HG02870 (cell line): ENCODE measurements at regions not wholly inside any gene's neighbourhood (a gene's known extent, or its start where the extent isn't known, plus 50 kb on each side); places are given as distances from the start of the nearest gene placed in this dataset.

ENCODE experiments used
- ATAC-seq: cut with Tn5 transposase; IDR thresholded peaks from one replicate; pipeline ENCODE4 v1.9.1; 2021; ENCODE audit warnings: mild to moderate bottlenecking, moderate library complexity; ENCODE audit not compliant: unreplicated experiment

DNA sequence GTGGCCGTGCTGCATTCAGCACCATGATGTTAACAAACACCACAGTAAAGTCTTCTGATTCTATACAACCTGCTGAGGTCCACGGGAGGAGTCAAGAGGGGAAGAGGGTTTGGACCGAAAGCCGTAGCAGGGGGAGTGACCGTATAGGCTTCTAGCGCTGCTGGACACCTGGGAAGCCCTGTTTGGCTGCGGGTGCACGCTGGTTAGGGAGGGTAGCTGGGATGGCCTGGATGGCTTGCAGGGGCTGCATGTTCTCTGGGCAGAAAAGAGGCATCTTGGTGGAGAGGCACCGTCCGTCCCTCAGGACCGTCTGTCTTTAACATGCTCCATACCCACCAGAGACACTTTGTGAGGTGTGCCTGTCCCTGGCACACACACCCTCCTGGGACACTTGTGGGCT, 251.0 kb upstream of the IRX1 start:
- no peak for ATAC-seq

DNA sequence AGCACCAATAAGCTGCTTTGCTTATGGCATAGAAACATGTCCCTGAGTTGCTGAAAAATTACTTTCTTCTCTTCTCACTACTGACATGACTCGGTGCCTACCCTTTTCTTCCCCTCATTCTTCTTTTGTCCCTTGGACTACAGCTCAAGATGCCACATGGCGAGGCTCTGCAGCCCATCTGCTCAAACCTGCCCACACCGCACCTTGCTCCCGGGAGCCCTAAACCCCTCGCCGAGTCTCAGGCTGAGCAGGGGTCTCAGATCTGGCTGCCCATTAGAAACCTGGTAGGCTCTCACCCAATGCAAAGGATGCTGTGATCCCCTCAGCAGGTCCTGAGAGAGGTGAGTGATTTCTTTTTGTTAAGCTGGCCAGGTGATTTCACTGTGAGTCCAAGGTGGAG, 251.7 kb upstream of the IRX1 start:
- no peak for ATAC-seq

- ATAC-seq = no peak
These were observed 252.4 kb upstream of the IRX1 start for GRCh38 chr5:3343211-3343610.

DNA sequence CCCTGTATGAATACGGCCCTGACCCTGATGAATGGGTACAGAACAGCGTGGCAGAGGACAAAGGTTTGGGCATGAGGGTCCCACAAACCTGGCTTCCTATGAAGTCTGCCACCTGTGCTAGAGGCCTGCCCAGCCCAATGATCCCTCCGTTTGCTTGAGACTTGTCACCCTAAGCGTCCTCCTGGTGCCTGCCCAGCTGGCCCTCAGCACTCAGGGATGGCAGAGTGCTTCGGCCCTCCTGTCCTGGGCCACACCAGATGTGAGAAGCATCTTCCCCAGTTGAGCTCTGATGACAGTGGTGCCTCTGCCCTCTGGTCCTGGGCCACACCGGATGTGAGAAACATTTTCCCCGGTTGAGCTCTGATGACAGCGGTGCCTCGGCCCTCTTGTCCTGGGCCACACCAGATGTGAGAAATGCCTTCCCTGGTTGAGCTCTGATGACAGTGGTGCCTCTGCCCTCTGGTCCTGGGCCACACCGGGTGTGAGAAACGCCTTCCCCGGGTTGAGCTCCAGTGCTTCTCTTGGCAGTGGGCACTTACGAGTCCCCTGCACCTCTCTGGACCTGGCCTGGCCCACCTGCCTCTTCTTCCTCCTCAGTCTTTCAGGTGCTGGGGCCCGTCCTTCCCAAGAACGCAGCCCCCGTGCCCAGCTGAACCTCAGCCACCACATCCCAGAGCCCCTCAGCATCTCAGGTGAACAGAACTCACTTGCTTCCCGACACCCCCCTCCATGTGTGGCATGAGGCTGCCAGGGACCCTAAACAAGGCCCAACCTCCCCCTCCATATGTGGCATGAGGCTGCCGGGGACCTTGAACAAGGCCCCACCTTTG, 253.1 kb upstream of the IRX1 start:
- ATAC-seq = no peak

DNA sequence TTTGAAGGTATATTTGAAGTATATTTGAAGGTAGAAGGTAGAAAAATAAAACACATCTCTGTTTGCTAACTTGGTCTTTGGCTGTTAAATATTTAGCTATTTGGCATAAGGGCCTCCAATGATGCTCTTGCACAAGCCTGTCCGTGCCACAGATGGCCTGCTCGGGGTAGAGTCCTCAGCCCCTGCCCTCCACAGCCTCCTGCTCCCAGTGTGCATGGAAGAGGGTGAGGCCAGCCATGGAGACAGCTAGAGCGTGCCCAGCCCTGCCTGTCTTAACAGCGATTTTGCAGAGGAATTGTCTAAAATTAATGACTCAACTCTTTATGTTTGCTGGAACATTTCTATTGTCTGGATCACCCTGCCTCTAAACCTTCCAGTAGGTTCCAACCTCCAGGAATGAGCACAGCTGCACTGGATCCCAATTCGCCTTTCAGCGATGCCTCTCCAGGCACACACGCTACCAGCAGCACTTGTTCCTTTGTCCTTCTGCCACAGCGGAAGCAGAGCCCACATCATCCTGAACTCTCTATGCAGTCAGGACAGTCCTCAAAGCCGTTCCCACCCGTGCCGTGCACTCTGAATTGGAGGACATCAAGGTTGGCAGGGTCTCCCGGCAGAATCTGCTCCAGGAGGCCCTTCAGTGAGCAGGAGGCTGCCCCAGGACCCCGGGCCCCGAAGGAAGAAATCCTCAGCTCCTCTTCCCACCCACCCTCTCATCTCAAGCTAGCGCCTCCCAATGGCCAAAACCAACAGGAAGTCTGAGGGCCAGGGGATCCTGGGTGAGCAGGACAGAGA, 254.0 kb upstream of the IRX1 start:
- ATAC-seq = no peak

GRCh38 chr5:3340471-3340870, 255.2 kb upstream of the IRX1 start:
- no peak for ATAC-seq

DNA sequence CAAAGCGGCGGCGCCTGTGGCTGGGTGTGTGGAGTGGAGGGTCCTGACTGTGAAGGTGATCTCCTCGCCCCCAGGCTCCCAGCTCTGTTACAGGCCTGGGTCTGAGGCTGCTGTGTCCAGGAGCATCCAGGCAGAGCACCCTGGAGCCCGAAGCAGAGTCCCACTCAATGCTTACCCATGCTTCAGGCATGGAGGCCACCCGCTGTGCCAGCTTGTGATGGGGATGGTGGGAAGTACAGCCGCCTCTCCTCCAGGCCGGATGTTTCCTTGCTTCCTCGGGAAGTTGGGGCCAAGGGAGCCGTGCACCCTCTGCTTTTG, 255.9 kb upstream of the IRX1 start:
- ATAC-seq = no peak

GRCh38 chr5:3339092-3339797, 256.4 kb upstream of the IRX1 start:
- ATAC-seq = no peak

GRCh38 chr5:3337812-3338541, 257.7 kb upstream of the IRX1 start:
- ATAC-seq = no peak

GRCh38 chr5:3336666-3337065, 259.0 kb upstream of the IRX1 start:
- ATAC-seq = no peak

DNA sequence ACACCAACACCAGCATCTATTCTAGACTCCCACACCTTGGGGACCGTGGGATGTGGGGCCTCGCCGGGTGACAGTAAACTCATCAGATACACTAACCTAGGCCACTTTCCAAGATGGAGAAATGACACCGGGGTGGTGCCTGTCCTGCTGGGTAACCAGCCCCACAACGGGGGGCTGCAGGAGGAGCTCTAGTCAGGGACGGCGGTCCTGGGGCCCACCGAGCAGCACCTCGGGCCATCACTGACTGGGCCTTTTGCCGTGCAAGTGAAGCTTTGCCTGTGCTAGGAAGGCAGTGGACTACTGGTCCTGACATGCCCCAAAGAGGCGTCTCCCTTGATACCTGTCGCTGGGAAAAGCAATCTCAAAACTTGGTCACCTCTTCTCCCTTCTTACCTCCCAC, 260.3 kb upstream of the IRX1 start:
- ATAC-seq = no peak

- no peak for ATAC-seq
These were observed 261.8 kb upstream of the IRX1 start for GRCh38 chr5:3333836-3334235.

GRCh38 chr5:3333105-3333504, 262.5 kb upstream of the IRX1 start:
- no peak for ATAC-seq

DNA sequence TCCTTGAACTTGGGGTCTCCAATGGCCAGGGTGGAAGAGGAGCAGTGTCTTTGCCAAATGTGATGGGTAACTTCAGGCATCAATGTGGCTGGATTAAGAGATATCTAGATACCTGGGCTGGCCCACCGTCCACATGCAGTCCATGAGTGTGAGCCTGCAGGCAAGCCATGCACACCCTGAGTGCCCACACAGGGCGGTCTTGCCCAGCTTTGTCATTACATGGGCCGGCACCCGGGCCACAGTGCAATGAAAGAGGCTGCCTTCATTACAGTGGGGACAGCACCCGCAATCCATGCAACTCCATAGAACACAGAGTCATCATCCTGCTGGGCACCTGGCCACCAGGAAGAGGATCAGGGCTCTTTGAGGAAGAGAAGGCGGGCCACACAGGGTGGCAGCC, 263.8 kb upstream of the IRX1 start:
- no peak for ATAC-seq

GRCh38 chr5:3330442-3330841, 265.2 kb upstream of the IRX1 start:
- no peak for ATAC-seq

DNA sequence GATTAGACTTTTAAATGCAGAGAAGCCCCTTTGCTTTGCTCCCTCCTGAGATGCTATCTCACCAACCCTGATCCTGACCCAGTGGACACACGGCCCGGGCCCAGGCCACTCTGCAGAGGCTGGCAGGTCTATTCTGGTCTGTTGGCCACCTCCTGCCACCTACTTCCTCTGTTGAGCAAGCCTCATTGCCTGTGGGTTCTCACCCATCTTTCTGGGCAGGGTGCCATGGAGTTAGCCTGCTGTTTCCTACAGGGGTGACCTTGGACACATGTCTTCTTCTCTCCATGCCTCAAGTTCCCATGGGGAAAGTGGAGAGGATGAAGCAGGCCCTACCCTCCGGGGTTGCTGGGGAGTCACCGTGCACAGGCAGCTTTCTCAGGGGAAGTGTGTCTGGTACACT, 266.2 kb upstream of the IRX1 start:
- ATAC-seq = no peak

DNA sequence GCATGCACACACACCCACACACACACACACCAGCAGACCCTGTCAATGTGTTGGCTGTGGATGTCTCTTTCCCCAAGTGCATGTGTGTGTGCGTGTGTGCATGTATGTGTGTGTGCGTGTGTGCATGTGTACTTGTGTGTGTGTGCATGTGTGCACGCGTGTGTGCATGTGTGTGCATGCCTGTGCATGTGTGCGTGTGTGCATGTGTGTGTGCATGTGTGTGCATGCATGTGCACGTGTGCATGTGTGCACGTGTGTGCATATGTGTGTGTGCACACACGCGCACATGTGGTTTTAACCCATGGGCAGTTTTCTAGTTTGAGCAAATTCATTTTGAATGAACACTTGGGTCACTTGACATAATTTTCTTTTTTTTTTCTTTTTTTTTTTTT, 268.8 kb upstream of the IRX1 start:
- no peak for ATAC-seq

DNA sequence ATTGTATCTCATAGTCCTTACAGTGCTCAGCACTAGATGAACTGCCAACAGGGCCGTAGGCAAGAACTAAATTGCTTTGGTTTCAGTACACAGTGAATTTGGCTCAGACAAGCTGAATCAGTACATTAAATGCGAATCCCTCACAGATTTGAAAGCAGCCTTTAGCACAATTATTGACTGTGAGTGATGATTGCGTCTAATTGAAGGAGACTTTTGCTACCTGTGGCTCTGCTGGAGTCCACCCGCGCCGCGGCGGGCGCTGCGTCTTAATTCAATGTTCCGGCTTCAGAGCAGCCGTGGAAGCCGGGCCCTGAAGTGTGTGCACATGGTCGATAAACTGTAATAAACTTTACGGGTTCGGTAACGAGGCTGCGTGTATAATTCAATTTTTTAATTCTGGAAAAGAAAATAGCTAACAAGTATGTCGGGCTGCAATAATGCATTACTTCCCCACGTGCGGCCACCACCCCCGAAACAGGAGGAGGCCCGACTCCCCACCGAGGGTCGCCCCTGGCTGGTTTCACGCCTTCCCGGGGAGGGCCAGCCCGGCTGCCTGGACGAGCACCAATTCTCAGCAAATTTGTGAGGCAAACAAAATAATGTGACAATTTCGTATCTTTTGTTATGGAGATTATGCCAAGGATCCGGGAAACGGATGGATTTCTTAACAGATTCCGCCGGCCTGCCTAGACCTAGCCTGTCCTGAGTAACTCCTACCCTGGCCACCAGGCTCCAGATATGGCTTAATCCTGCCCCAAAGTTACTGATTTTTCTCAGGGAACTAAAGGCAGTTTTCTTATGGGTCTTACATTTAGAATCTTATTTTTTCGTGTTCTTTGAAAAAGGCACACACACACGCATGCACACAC, 269.4 kb upstream of the IRX1 start:
- ATAC-seq = no peak

DNA sequence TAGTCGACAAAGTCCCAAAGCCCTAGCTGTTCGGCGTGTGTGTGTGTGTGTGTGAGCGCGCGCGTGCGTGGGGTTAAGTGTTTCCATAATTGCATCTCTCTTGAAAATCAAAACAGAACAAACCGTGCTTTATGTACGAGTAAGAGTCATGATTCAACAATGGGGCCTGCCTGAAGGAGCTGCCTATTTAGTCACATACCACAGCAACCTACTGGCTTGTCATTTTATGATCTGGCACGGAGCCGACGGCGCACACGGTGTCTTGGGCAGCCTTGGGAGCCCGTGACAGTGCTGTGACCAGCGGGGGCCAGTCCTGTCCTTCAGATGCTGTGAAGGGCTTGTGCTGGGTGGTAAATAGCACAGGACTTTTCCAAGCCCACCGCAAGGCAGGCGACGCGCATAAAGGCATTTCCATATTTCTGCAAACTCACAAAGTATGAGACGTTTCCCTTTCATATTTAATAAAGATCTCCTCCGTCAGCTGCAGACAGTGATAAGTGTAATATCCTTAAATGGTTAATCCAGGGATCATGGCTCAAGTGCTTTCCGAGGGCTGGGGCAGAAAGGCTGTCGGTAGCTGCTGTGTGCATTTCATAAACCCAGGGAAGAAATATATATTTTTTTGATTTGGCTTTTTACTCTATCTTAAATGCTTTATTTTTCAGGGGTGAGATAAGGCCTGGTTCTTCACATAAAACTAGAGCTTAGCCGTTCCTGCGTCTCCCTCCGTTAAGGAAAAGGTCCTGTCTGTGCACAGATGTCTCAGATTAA, 270.2 kb upstream of the IRX1 start:
- no peak for ATAC-seq
